Mesothelial cell of epicardium (in vitro differentiated cells): ENCODE measurements at regions not wholly inside any gene's neighbourhood (a gene's known extent, or its start where the extent isn't known, plus 50 kb on each side); places are given as distances from the start of the nearest gene placed in this dataset.

Experiments
- DNase-seq, 2 experiments: peaks; one replicate each; pipeline ENCODE4 v3.0.0; 2021; ENCODE audit warnings: low spot score in 2 of 2; ENCODE audit not compliant: unreplicated experiment in 2 of 2
- H3K27ac Mint-ChIP-seq: 2 replicates; pipeline ENCODE4 v1.8.0; 2021; ENCODE audit warnings: mixed read lengths
- H3K27me3 Mint-ChIP-seq: 2 replicates; pipeline ENCODE4 v1.8.0; 2021; ENCODE audit warnings: low read depth, mixed read lengths
- H3K36me3 Mint-ChIP-seq: 2 replicates; pipeline ENCODE4 v1.8.0; 2021; ENCODE audit warnings: mixed read lengths
- H3K4me1 Mint-ChIP-seq: 2 replicates; pipeline ENCODE4 v1.8.0; 2021; ENCODE audit warnings: mixed read lengths
- H3K4me3 Mint-ChIP-seq: 2 replicates; pipeline ENCODE4 v1.8.0; 2021; ENCODE audit warnings: mild to moderate bottlenecking, moderate library complexity, mixed read lengths
- H3K9me3 Mint-ChIP-seq: 2 replicates; pipeline ENCODE4 v1.8.0; 2021; ENCODE audit warnings: mixed read lengths
- TF ChIP-seq, protein P1 (sequence below): fragments of 200-600 bp; sonication (generic); IDR thresholded peaks from one replicate; pipeline ENCODE4 v1.5.0; 2021; ENCODE audit warnings: antibody characterized with exemption; ENCODE audit not compliant: unreplicated experiment

DNA sequence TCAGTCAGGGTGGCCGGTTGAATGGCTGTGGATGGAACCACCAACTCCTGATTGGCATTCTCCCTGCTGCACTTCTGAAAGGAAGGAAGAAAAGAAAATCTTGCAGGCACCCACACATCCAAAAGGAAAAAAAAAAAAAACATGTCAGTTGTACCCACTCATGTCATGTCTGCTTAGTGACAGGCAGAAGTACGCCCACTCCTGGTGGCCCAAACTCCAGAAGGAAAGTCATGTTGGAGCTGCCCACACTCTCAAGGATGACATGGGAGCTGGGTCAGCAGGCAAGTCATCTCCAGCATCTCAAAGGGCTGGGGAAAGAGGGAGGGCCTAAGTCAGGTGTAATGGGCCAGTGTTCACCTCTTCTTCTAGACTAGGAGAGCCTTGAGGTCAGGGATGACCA lies 1079.1 kb downstream of the BCL11B start:
- no peak for DNase-seq
- Mint-ChIP-seq H3K27me3 (peaks cover 63% of the 10 kb centered on the region), H3K4me1 (no peaks in the 10 kb centered on the region), H3K27ac (no peak overlapping the region), H3K4me3 (no peak overlapping the region), H3K36me3 (no peaks in the 10 kb centered on the region), H3K9me3 (no peaks in the 10 kb centered on the region)
- TF ChIP-seq, protein P1, sequence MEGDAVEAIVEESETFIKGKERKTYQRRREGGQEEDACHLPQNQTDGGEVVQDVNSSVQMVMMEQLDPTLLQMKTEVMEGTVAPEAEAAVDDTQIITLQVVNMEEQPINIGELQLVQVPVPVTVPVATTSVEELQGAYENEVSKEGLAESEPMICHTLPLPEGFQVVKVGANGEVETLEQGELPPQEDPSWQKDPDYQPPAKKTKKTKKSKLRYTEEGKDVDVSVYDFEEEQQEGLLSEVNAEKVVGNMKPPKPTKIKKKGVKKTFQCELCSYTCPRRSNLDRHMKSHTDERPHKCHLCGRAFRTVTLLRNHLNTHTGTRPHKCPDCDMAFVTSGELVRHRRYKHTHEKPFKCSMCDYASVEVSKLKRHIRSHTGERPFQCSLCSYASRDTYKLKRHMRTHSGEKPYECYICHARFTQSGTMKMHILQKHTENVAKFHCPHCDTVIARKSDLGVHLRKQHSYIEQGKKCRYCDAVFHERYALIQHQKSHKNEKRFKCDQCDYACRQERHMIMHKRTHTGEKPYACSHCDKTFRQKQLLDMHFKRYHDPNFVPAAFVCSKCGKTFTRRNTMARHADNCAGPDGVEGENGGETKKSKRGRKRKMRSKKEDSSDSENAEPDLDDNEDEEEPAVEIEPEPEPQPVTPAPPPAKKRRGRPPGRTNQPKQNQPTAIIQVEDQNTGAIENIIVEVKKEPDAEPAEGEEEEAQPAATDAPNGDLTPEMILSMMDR: no peak

DNA sequence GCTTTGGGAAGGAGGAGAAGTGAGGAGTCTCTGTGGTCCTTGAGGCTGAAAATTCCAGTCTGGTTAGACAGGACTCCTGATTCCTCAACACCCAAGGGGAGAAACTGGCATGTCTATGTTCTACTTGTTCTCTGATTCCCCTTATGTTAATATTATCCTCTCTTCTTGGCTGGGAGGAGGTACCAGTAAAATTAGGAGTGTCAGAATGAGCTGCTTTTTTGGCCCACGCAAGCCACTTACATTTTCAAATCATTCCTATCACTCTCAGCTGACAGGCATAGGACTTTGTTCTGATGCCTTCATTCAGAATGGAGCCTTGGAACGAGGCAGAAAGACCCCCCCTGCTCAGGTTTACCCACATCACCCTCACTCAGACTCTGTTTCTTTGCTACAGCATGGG lies 1077.2 kb downstream of the BCL11B start:
- TF ChIP-seq, protein P1: no peak
- no peaks in the 10 kb centered on the region for H3K4me1 Mint-ChIP-seq
- no peak overlapping the region for H3K4me3 Mint-ChIP-seq
- H3K36me3 Mint-ChIP-seq: no peaks in the 10 kb centered on the region
- peaks cover 58% of the 10 kb centered on the region for H3K27me3 Mint-ChIP-seq
- H3K27ac Mint-ChIP-seq: no peak overlapping the region
- H3K9me3 Mint-ChIP-seq: no peaks in the 10 kb centered on the region
- no peak for DNase-seq

DNA sequence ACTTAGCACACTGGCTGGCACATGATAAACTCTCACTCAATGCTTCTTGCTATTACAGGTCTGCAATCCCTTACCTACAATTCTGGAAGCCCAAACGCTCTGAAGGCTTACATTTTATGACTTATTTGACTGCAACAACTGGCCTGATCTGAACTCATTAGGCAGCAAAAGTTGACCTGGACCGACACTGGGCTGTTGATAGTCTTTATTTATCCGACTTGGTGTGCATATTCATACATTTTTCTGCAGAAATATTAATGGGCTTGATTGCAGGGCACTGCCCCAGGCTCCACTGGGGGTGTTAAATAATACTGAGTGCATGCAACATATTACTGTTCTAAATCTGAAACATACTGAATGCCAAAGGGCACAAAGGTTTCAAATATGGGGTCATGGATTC lies 1076.7 kb downstream of the BCL11B start:
- H3K4me3 Mint-ChIP-seq: no peak overlapping the region
- TF ChIP-seq, protein P1: no peak
- no peaks in the 10 kb centered on the region for H3K4me1 Mint-ChIP-seq
- H3K36me3 Mint-ChIP-seq: no peaks in the 10 kb centered on the region
- DNase-seq: no peak
- H3K27me3 Mint-ChIP-seq: peaks cover 60% of the 10 kb centered on the region
- H3K9me3 Mint-ChIP-seq: no peaks in the 10 kb centered on the region
- H3K27ac Mint-ChIP-seq: no peak overlapping the region

DNA sequence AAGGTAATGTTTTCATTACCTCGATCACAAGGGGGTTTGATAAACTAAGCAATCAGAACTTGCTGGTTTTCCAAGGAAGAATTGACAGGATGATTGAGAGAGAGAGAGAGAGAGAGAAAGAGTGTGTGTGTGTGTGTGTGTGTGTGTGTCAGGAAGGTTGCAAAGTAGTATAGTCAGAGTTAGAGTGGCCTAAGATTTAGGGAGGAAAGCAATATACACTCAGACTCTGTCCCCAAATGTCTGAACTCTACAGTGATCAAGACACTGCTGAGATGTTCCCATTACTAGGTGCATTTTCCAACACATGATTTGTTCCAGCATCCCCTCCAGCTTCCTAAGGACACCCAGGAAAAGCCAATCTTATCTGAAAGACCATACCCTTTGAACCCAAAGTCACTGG lies 1074.1 kb downstream of the BCL11B start:
- peaks cover 68% of the 10 kb centered on the region for H3K27me3 Mint-ChIP-seq
- H3K36me3 Mint-ChIP-seq: no peaks in the 10 kb centered on the region
- TF ChIP-seq, protein P1: no peak
- no peaks in the 10 kb centered on the region for H3K4me1 Mint-ChIP-seq
- DNase-seq: no peak
- H3K9me3 Mint-ChIP-seq: no peaks in the 10 kb centered on the region
- no peak overlapping the region for H3K27ac Mint-ChIP-seq
- no peak overlapping the region for H3K4me3 Mint-ChIP-seq

DNA sequence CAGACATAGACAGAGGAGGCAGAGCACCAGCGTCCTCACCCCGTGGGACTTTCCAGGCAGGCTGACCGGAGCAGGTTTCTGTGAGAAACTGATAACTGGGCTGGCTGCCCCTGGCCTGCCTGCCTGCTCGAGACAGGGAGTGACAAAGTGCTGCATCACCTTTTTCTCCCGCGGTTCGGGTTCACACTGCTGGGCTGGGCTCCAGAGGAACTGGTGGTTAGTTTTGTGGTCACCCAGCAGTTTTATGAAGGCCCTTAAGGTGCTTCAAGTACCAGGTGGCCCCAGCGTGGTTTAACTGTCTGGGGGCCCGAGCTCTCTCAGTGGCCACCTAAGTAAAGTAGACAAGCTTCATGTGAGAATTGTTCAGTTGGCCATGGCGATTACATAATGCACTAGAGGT lies 1073.6 kb downstream of the BCL11B start:
- TF ChIP-seq, protein P1: no peak
- DNase-seq: no peak
- Mint-ChIP-seq H3K4me3 (no peak overlapping the region), H3K27me3 (peaks cover 67% of the 10 kb centered on the region), H3K4me1 (no peaks in the 10 kb centered on the region), H3K27ac (no peak overlapping the region), H3K9me3 (no peaks in the 10 kb centered on the region), H3K36me3 (no peaks in the 10 kb centered on the region)

DNA sequence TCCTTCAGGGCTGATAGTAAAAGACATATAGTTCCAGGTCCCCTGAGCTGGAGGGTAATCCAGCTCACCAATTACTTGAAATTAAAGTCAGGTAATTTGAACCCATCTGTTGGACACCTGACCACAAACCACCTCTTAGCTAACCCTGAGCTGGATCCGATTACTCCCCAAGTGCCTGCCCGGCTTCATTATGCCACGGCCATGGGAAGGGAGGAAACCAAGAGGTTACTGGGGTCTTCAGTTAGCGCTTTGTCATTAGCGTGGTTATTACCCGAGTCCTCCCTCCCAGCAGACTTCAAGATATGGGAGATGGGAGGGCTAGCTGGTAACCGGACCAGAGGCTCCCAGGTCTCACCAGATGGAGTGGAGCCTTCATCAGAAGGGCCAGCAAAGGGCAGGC lies 1071.4 kb downstream of the BCL11B start:
- H3K27me3 Mint-ChIP-seq: peaks cover 68% of the 10 kb centered on the region
- H3K4me3 Mint-ChIP-seq: no peak overlapping the region
- no peak for DNase-seq
- TF ChIP-seq, protein P1: no peak
- H3K36me3 Mint-ChIP-seq: no peaks in the 10 kb centered on the region
- no peak overlapping the region for H3K27ac Mint-ChIP-seq
- H3K9me3 Mint-ChIP-seq: no peaks in the 10 kb centered on the region
- H3K4me1 Mint-ChIP-seq: no peaks in the 10 kb centered on the region
